OCI-LY1 (cell line): ENCODE measurements at regions not wholly inside any gene's neighbourhood (a gene's known extent, or its start where the extent isn't known, plus 50 kb on each side); places are given as distances from the start of the nearest gene placed in this dataset.

ENCODE experiments used
- H2AFZ ChIP-seq: fragments of 200-600 bp; sonication (generic), shearing (Covaris generic); 2 replicates; pipeline ENCODE4 v1.6.0; 2014; ENCODE audit warnings: antibody characterized with exemption, mild to moderate bottlenecking, low read length
- H3F3A ChIP-seq: fragments of 200-600 bp; sonication (generic), shearing (Covaris generic); 2 replicates; pipeline ENCODE4 v1.6.0; 2014; ENCODE audit warnings: mild to moderate bottlenecking, antibody characterized with exemption, low read length, moderate library complexity; ENCODE audit not compliant: insufficient read depth
- H3K27ac ChIP-seq: fragments of 200-600 bp; sonication (generic); 2 replicates; pipeline ENCODE4 v1.5.1; 2014; ENCODE audit warnings: low read length, mixed run types, mild to moderate bottlenecking, low read depth; ENCODE audit not compliant: poor library complexity, severe bottlenecking
- H3K27me3 ChIP-seq: fragments of 200-600 bp; sonication (generic); 2 replicates; pipeline ENCODE4 v1.6.0; 2014; ENCODE audit warnings: antibody characterized with exemption, mild to moderate bottlenecking, low read length, moderate library complexity; ENCODE audit not compliant: insufficient read depth
- H3K36me3 ChIP-seq: fragments of 200-600 bp; sonication (generic); 2 replicates; pipeline ENCODE4 v1.6.1; 2014; ENCODE audit warnings: mild to moderate bottlenecking, antibody characterized with exemption, low read length, moderate library complexity, mixed read lengths; ENCODE audit not compliant: insufficient read depth
- H3K4me1 ChIP-seq: fragments of 200-600 bp; sonication (generic); 2 replicates; pipeline ENCODE4 v1.5.1; 2014; ENCODE audit warnings: mild to moderate bottlenecking, low read length, moderate library complexity; ENCODE audit not compliant: insufficient read depth, severe bottlenecking
- H3K4me2 ChIP-seq: fragments of 200-600 bp; sonication (generic), shearing (Covaris generic); 2 replicates; pipeline ENCODE4 v1.6.1; 2014; ENCODE audit warnings: low read length
- H3K4me3 ChIP-seq: fragments of 200-600 bp; sonication (generic); 2 replicates; pipeline ENCODE4 v1.5.1; 2014; ENCODE audit warnings: low read length, low read depth, mild to moderate bottlenecking, mixed read lengths; ENCODE audit not compliant: poor library complexity, severe bottlenecking
- H3K79me2 ChIP-seq: fragments of 200-600 bp; shearing (Covaris generic); 2 replicates; pipeline ENCODE4 v1.6.1; 2016; ENCODE audit warnings: mixed run types, low read length, mixed read lengths; ENCODE audit not compliant: insufficient read depth
- H3K9ac ChIP-seq: fragments of 200-600 bp; sonication (generic), shearing (Covaris generic); 2 replicates; pipeline ENCODE4 v1.6.1; 2014; ENCODE audit warnings: mild to moderate bottlenecking, low read length, mixed read lengths
- H3K9me2 ChIP-seq: fragments of 200-600 bp; sonication (generic), shearing (Covaris generic); 2 replicates; pipeline ENCODE4 v1.6.1; 2014; ENCODE audit warnings: low read depth, mild to moderate bottlenecking, low read length, mixed read lengths
- H3K9me3 ChIP-seq: fragments of 200-600 bp; shearing (Covaris generic); 2 replicates; pipeline ENCODE4 v1.6.1; 2014; ENCODE audit warnings: low read length, mixed read lengths
- H4K20me1 ChIP-seq: fragments of 200-600 bp; sonication (generic), shearing (Covaris generic); 2 replicates; pipeline ENCODE4 v1.6.0; 2016; ENCODE audit warnings: mild to moderate bottlenecking, low read length; ENCODE audit not compliant: insufficient read depth
- CTCF ChIP-seq: fragments of 200-600 bp; sonication (generic), shearing (Covaris generic); IDR thresholded peaks from 2 replicates; pipeline ENCODE4 v1.5.1; 2017; ENCODE audit warnings: mild to moderate bottlenecking, antibody characterized with exemption, low read length, moderate library complexity, mixed read lengths
- EZH2 ChIP-seq: fragments of 200-600 bp; sonication (generic), shearing (Covaris generic); IDR thresholded peaks from 2 replicates; pipeline ENCODE4 v1.8.0; 2017; ENCODE audit warnings: borderline replicate concordance, mixed run types, mild to moderate bottlenecking, antibody characterized with exemption, low read length, moderate library complexity, mixed read lengths

DNA sequence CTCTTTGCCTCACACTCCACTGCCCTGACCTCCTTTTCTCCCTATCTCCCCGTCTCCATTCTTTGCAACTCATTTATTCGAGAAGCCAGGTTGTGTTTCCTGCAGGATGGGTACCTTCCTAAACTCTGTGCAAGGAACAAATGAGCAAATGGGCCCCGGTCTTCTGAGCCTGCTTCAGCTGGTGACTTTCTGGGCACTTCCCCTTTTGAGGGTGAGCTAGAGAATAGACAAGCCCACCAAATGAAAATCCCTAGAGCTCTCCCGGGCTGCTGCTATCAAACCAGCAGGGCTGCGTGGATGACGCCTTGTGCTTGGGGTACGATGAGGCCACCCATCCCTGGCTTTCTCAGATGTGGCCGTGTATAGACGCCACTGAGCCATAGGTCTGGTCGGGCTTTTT, 91.0 kb upstream of the FOXA2 start:
- H3K79me2 ChIP-seq, result no peaks in the 10 kb centered on the region
- no peaks in the 10 kb centered on the region for H3K27me3 ChIP-seq
- H3K9ac ChIP-seq, result no peak overlapping the region
- no peak for TF ChIP-seq EZH2
- TF ChIP-seq CTCF, result no peak
- H3K4me1 ChIP-seq, result no peaks in the 10 kb centered on the region
- no peaks in the 10 kb centered on the region for H3K9me2 ChIP-seq
- no peak overlapping the region for H3K4me3 ChIP-seq
- no peak overlapping the region for H3K4me2 ChIP-seq
- no peak overlapping the region for H3K27ac ChIP-seq
- H3K36me3 ChIP-seq, result no peaks in the 10 kb centered on the region
- H4K20me1 ChIP-seq, result no peaks in the 10 kb centered on the region
- H2AFZ ChIP-seq, result no peak overlapping the region
- no peaks in the 10 kb centered on the region for H3K9me3 ChIP-seq
- no peaks in the 10 kb centered on the region for H3F3A ChIP-seq

DNA sequence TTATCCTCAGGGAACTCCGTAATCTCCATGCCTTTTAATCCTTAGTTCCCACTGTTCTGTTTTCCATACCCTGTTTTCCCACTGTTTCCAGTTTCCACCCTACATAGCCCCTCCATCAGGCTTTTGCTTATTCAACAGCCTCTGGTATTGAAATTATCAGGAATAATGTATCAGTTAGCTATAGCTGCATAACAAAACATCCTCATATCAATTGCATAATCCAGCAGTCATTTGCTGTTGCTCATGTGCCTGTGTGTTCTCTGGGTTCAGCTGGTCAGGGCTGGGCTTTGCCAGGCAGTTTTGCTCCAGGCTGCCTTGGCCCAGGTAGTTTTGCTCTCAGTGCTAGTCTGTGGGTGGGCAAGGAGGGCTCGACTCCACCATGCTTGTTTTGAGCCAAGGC, 94.3 kb upstream of the FOXA2 start:
- H3K27me3 ChIP-seq, result no peaks in the 10 kb centered on the region
- no peak overlapping the region for H3K9ac ChIP-seq
- H3K79me2 ChIP-seq, result no peaks in the 10 kb centered on the region
- no peaks in the 10 kb centered on the region for H3K9me3 ChIP-seq
- H3K4me2 ChIP-seq, result no peak overlapping the region
- no peak overlapping the region for H3K4me3 ChIP-seq
- H3K9me2 ChIP-seq, result no peaks in the 10 kb centered on the region
- TF ChIP-seq EZH2, result no peak
- TF ChIP-seq CTCF, result no peak
- no peaks in the 10 kb centered on the region for H4K20me1 ChIP-seq
- H3F3A ChIP-seq, result no peaks in the 10 kb centered on the region
- H3K4me1 ChIP-seq, result no peaks in the 10 kb centered on the region
- H3K27ac ChIP-seq, result no peak overlapping the region
- no peaks in the 10 kb centered on the region for H3K36me3 ChIP-seq
- H2AFZ ChIP-seq, result no peak overlapping the region

DNA sequence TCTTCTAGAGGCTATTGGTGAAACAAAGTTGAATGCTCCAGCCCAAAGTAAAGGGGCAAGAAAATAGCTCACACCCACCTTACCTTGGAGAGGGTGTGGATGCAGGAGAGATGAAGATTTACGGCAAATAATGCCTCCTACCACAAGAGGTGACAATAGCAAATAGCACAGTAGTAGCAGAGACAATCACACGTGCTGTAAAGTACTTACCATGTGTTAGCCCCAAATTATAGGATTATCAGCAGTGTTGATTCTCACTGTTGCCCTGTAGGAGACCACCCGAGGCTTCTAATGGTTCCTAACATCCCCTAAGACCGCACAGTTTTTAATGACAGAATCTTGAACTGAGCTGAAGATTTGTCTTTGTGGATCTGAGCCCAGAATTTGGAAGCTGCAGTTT, 94.8 kb upstream of the FOXA2 start:
- no peaks in the 10 kb centered on the region for H4K20me1 ChIP-seq
- no peaks in the 10 kb centered on the region for H3K36me3 ChIP-seq
- H3K9me2 ChIP-seq, result no peaks in the 10 kb centered on the region
- H2AFZ ChIP-seq, result no peak overlapping the region
- H3K27ac ChIP-seq, result no peak overlapping the region
- no peaks in the 10 kb centered on the region for H3K79me2 ChIP-seq
- H3K4me3 ChIP-seq, result no peak overlapping the region
- H3K4me2 ChIP-seq, result no peak overlapping the region
- no peaks in the 10 kb centered on the region for H3K27me3 ChIP-seq
- H3K9ac ChIP-seq, result no peak overlapping the region
- no peaks in the 10 kb centered on the region for H3K9me3 ChIP-seq
- TF ChIP-seq EZH2, result no peak
- no peak for TF ChIP-seq CTCF
- no peaks in the 10 kb centered on the region for H3F3A ChIP-seq
- H3K4me1 ChIP-seq, result no peaks in the 10 kb centered on the region
